DND-41 (cell line): ENCODE measurements at regions not wholly inside any gene's neighbourhood (a gene's known extent, or its start where the extent isn't known, plus 50 kb on each side); places are given as distances from the start of the nearest gene placed in this dataset.

Experiments used
- ATAC-seq: fragments of 200-7000 bp; cut with Tn5 transposase; 3 replicates; pipeline ENCODE4 v1.9.1; 2021; ENCODE audit warnings: low read depth; ENCODE audit not compliant: insufficient read depth
- DNase-seq: peaks from one replicate; pipeline ENCODE4 v3.0.0-alpha.2; 2020
- H2AFZ ChIP-seq: 2 replicates; pipeline ENCODE4 v1.6.0; 2012; ENCODE audit warnings: low read depth, low read length
- H3K27ac ChIP-seq: 2 replicates; pipeline ENCODE4 v1.5.1; 2012; ENCODE audit warnings: low read length, inconsistent platforms
- H3K27me3 ChIP-seq: fragments of 200-600 bp; sonication (generic); 2 replicates; pipeline ENCODE4 v1.6.0; 2012; ENCODE audit warnings: low read length, mild to moderate bottlenecking, inconsistent platforms; ENCODE audit not compliant: insufficient read depth, poor library complexity
- H3K36me3 ChIP-seq: 2 replicates; pipeline ENCODE4 v1.5.1; 2012; ENCODE audit warnings: low read length, inconsistent platforms; ENCODE audit not compliant: insufficient read depth
- H3K4me1 ChIP-seq: 2 replicates; pipeline ENCODE4 v1.5.1; 2012; ENCODE audit warnings: mild to moderate bottlenecking, low read length; ENCODE audit not compliant: insufficient read depth
- H3K4me2 ChIP-seq: 2 replicates; pipeline ENCODE4 v1.6.0; 2012; ENCODE audit warnings: mild to moderate bottlenecking, moderate library complexity, low read length, inconsistent platforms; ENCODE audit not compliant: insufficient read depth
- H3K4me3 ChIP-seq, 2 experiments: fragments of 200-600 bp in 1 of 2; shearing (Covaris generic) in 1 of 2; 2 replicates each; pipeline ENCODE4 v1.5.1; 2012 to 2016; ENCODE audit warnings: inconsistent platforms in 2 of 2, low read length in 2 of 2, mild to moderate bottlenecking in 2 of 2, low read depth in 1 of 2, moderate library complexity in 1 of 2
- H3K79me2 ChIP-seq: 2 replicates; pipeline ENCODE4 v1.6.0; 2012; ENCODE audit warnings: low read length, inconsistent platforms; ENCODE audit not compliant: insufficient read depth
- H3K9ac ChIP-seq: 2 replicates; pipeline ENCODE4 v1.6.0; 2012; ENCODE audit warnings: low read depth, mild to moderate bottlenecking, inconsistent platforms, low read length, moderate library complexity
- H3K9me3 ChIP-seq: 2 replicates; pipeline ENCODE4 v1.5.1; 2012; ENCODE audit warnings: low read length, moderate library complexity, mild to moderate bottlenecking, inconsistent platforms; ENCODE audit not compliant: insufficient read depth, severe bottlenecking
- H4K20me1 ChIP-seq: 2 replicates; pipeline ENCODE4 v1.6.0; 2012; ENCODE audit warnings: low read length; ENCODE audit not compliant: insufficient read depth
- EZH2 ChIP-seq: IDR thresholded peaks from 3 replicates; pipeline ENCODE4 v1.6.1; 2012; ENCODE audit warnings: borderline replicate concordance, low read depth, mild to moderate bottlenecking, moderate library complexity, low read length, inconsistent platforms; ENCODE audit not compliant: severe bottlenecking
- TF ChIP-seq, protein P1 (sequence below): IDR thresholded peaks from 2 replicates; pipeline ENCODE4 v1.5.1; 2012; ENCODE audit warnings: borderline replicate concordance, low read length, moderate library complexity, mild to moderate bottlenecking; ENCODE audit not compliant: poor library complexity, severe bottlenecking; ENCODE audit errors: extremely low read depth

- no peak overlapping the region for H2AFZ ChIP-seq
Observed at GRCh38 chr2:11073776-11074175, 81.5 kb upstream of the SLC66A3 start.

DNA sequence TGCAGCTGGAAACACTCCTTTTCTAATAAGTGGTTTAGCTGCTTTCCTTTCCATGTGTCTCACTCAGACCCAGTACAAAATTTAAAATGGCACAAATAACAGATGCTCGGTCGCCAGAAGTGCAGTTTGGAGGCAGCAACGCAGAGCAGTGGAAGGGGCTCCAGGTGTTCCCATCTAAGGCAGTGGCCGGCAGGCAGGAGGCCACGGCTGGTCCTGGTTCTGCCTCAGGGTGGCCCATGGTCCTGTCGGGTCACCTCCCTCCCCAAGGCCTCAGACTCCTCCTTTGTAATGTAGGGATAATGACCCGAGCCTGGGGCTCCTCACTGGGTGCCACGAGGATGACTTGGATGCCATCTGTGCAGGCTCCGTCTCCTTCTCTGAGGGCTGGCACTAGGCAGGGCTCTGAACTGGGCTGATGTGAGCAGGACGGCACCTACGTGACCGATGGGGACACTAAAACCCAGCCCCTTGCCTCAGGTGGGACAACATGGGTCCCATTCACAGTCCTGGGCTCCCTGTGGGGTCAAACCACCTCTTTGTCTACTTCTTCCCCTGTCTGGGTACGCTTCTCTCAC, 80.9 kb upstream of the SLC66A3 start:
- Histone ChIP-seq H3K79me2 (no peaks in the 10 kb centered on the region), H2AFZ (no peak overlapping the region), H3K27ac (no peak overlapping the region)

More at GRCh38 chr2:11073776-11074175, 81.5 kb upstream of the SLC66A3 start:
- H4K20me1 ChIP-seq, result no peaks in the 10 kb centered on the region
- H3K27me3 ChIP-seq, result no peaks in the 10 kb centered on the region
- no peak overlapping the region for H3K4me3 ChIP-seq
- no peaks in the 10 kb centered on the region for H3K9me3 ChIP-seq
- no peak for TF ChIP-seq EZH2
- TF ChIP-seq, protein P1, sequence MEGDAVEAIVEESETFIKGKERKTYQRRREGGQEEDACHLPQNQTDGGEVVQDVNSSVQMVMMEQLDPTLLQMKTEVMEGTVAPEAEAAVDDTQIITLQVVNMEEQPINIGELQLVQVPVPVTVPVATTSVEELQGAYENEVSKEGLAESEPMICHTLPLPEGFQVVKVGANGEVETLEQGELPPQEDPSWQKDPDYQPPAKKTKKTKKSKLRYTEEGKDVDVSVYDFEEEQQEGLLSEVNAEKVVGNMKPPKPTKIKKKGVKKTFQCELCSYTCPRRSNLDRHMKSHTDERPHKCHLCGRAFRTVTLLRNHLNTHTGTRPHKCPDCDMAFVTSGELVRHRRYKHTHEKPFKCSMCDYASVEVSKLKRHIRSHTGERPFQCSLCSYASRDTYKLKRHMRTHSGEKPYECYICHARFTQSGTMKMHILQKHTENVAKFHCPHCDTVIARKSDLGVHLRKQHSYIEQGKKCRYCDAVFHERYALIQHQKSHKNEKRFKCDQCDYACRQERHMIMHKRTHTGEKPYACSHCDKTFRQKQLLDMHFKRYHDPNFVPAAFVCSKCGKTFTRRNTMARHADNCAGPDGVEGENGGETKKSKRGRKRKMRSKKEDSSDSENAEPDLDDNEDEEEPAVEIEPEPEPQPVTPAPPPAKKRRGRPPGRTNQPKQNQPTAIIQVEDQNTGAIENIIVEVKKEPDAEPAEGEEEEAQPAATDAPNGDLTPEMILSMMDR, result no peak
- DNase-seq (no peak), ATAC-seq (no peak)
- no peaks in the 10 kb centered on the region for H3K79me2 ChIP-seq
- no peak overlapping the region for H3K4me2 ChIP-seq
- no peaks in the 10 kb centered on the region for H3K4me1 ChIP-seq
- no peak overlapping the region for H3K27ac ChIP-seq
- no peak overlapping the region for H3K9ac ChIP-seq
- no peaks in the 10 kb centered on the region for H3K36me3 ChIP-seq

GRCh38 chr2:11075221-11075620, 80.0 kb upstream of the SLC66A3 start:
- Histone ChIP-seq H3K27ac (no peak overlapping the region), H3K4me1 (no peaks in the 10 kb centered on the region), H3K27me3 (no peaks in the 10 kb centered on the region), H3K9me3 (no peaks in the 10 kb centered on the region), H4K20me1 (no peaks in the 10 kb centered on the region), H3K9ac (no peak overlapping the region), H2AFZ (no peak overlapping the region), H3K79me2 (no peaks in the 10 kb centered on the region), H3K4me2 (no peak overlapping the region), H3K4me3 (no peak overlapping the region), H3K36me3 (no peaks in the 10 kb centered on the region)
- TF ChIP-seq, protein P1, result no peak
- no peak for TF ChIP-seq EZH2
- DNase-seq (no peak), ATAC-seq (no peak)

More for the DNA sequence above, 80.9 kb upstream of the SLC66A3 start:
- Histone ChIP-seq H3K4me1 (no peaks in the 10 kb centered on the region), H3K27me3 (no peaks in the 10 kb centered on the region), H4K20me1 (no peaks in the 10 kb centered on the region), H3K4me2 (no peak overlapping the region), H3K9me3 (no peaks in the 10 kb centered on the region), H3K4me3 (no peak overlapping the region), H3K9ac (no peak overlapping the region), H3K36me3 (no peaks in the 10 kb centered on the region)
- ATAC-seq (no peak), DNase-seq (no peak)
- TF ChIP-seq, protein P1, result no peak
- no peak for TF ChIP-seq EZH2
